GM23338 (cell line): ENCODE measurements at regions not wholly inside any gene's neighbourhood (a gene's known extent, or its start where the extent isn't known, plus 50 kb on each side); places are given as distances from the start of the nearest gene placed in this dataset.

Experiments used
- ATAC-seq: fragments of 200-7000 bp; cut with Tn5 transposase; 3 replicates; pipeline ENCODE4 v1.9.1; 2020
- DNase-seq: peaks from one replicate; pipeline ENCODE4 v3.0.0-alpha.2; 2015; ENCODE audit warnings: low spot score
- H2AFZ ChIP-seq: fragments of 200-600 bp; sonication (generic); 2 replicates; pipeline ENCODE4 v1.8.0; 2016; ENCODE audit warnings: antibody characterized with exemption, mild to moderate bottlenecking, moderate library complexity
- H3F3A ChIP-seq: fragments of 200-600 bp; sonication (generic); replicated peaks from 2 replicates; pipeline ENCODE4 v1.8.0; 2017; ENCODE audit warnings: antibody characterized with exemption, mixed run types, low read depth
- H3K27ac ChIP-seq: fragments of 200-600 bp; sonication (generic); 2 replicates; pipeline ENCODE4 v1.6.1; 2016; ENCODE audit warnings: low read depth
- H3K27me3 ChIP-seq: fragments of 200-600 bp; sonication (generic); 2 replicates; pipeline ENCODE4 v1.8.0; 2016; ENCODE audit warnings: mild to moderate bottlenecking, mixed run types, moderate library complexity; ENCODE audit not compliant: insufficient read depth
- H3K36me3 ChIP-seq: fragments of 200-600 bp; sonication (generic); 2 replicates; pipeline ENCODE4 v1.8.0; 2016; ENCODE audit warnings: mild to moderate bottlenecking; ENCODE audit not compliant: insufficient read depth
- H3K4me1 ChIP-seq: fragments of 200-600 bp; sonication (generic); 2 replicates; pipeline ENCODE4 v1.8.0; 2016; ENCODE audit warnings: mild to moderate bottlenecking, moderate library complexity; ENCODE audit not compliant: insufficient read depth
- H3K4me2 ChIP-seq: fragments of 200-600 bp; sonication (generic); 2 replicates; pipeline ENCODE4 v1.7.1; 2017; ENCODE audit warnings: mixed run types
- H3K4me3 ChIP-seq: fragments of 200-600 bp; sonication (generic); 2 replicates; pipeline ENCODE4 v1.6.1; 2016; ENCODE audit warnings: mixed run types
- H3K79me2 ChIP-seq: fragments of 200-600 bp; sonication (generic); replicated peaks from 2 replicates; pipeline ENCODE4 v1.8.0; 2017; ENCODE audit warnings: mild to moderate bottlenecking; ENCODE audit not compliant: insufficient read depth
- H3K9me2 ChIP-seq: fragments of 200-600 bp; sonication (generic); 2 replicates; pipeline ENCODE4 v1.8.0; 2017; ENCODE audit not compliant: insufficient read depth
- H4K20me1 ChIP-seq: fragments of 200-600 bp; sonication (generic); replicated peaks from 2 replicates; pipeline ENCODE4 v1.8.0; 2017; ENCODE audit warnings: mild to moderate bottlenecking; ENCODE audit not compliant: insufficient read depth
- H3K27ac Mint-ChIP-seq: 2 replicates; pipeline ENCODE4 v1.8.0; 2020; ENCODE audit warnings: inconsistent platforms, mild to moderate bottlenecking, moderate library complexity, mixed read lengths
- H3K27me3 Mint-ChIP-seq: 3 replicates; pipeline ENCODE4 v1.8.0; 2022; ENCODE audit warnings: low read depth, mild to moderate bottlenecking, moderate library complexity, mixed read lengths, inconsistent platforms; ENCODE audit not compliant: insufficient read depth, poor library complexity
- H3K36me3 Mint-ChIP-seq: 3 replicates; pipeline ENCODE4 v1.8.0; 2021; ENCODE audit warnings: low read depth, mild to moderate bottlenecking, inconsistent platforms, moderate library complexity, mixed read lengths
- H3K4me1 Mint-ChIP-seq: 3 replicates; pipeline ENCODE4 v1.8.0; 2020; ENCODE audit warnings: mild to moderate bottlenecking, inconsistent platforms, mixed read lengths
- H3K4me3 Mint-ChIP-seq: 3 replicates; pipeline ENCODE4 v1.8.0; 2021; ENCODE audit warnings: moderate library complexity, mild to moderate bottlenecking, inconsistent platforms, mixed read lengths
- H3K9me3 Mint-ChIP-seq: 3 replicates; pipeline ENCODE4 v1.8.0; 2020; ENCODE audit warnings: moderate library complexity, mild to moderate bottlenecking, inconsistent platforms, mixed read lengths
- CTCF ChIP-seq, 2 experiments: fragments of 200-600 bp in 1 of 2; sonication (generic) in 1 of 2; conservative IDR thresholded peaks; 2 replicates each; pipeline versions ENCODE4 v1.5.1 to v1.6.1; 2016 to 2017; ENCODE audit warnings: antibody characterized with exemption in 2 of 2, low read depth in 2 of 2, mild to moderate bottlenecking in 2 of 2, moderate library complexity in 1 of 2
- EZH2phosphoT487 ChIP-seq: fragments of 200-600 bp; sonication (generic); IDR thresholded peaks from one replicate; pipeline ENCODE4 v1.8.1; 2018; ENCODE audit warnings: antibody characterized with exemption; ENCODE audit not compliant: unreplicated experiment
- STAT1 ChIP-seq: IDR thresholded peaks from one replicate; pipeline ENCODE4 v1.6.1; 2016; ENCODE audit warnings: antibody characterized with exemption; ENCODE audit not compliant: unreplicated experiment
- ZNF114 ChIP-seq: fragments of 250-450 bp; sonication (Bioruptor Pico); IDR thresholded peaks from 2 replicates; pipeline ENCODE4 v1.5.0; 2020; ENCODE audit warnings: mild to moderate bottlenecking, moderate library complexity
- ZNF462 ChIP-seq: fragments of 250-450 bp; sonication (Bioruptor Pico); IDR thresholded peaks from 2 replicates; pipeline ENCODE4 v1.5.0; 2020; ENCODE audit warnings: mild to moderate bottlenecking, moderate library complexity

GRCh38 chr1:70504176-70504820 is 93.2 kb downstream of the CTH start:
- H3K27me3 Mint-ChIP-seq: no peaks in the 10 kb centered on the region
- H3K4me1 Mint-ChIP-seq: peaks cover 8% of the 10 kb centered on the region
- Histone ChIP-seq H3K79me2 (no peaks in the 10 kb centered on the region), H3K36me3 (no peaks in the 10 kb centered on the region), H3K9me2 (no peaks in the 10 kb centered on the region), H2AFZ (no peak overlapping the region), H3K27me3 (no peaks in the 10 kb centered on the region), H3F3A (no peaks in the 10 kb centered on the region), H3K4me2 (no peak overlapping the region), H3K27ac (no peak overlapping the region), H4K20me1 (no peaks in the 10 kb centered on the region), H3K4me3 (no peak overlapping the region), H3K4me1 (no peaks in the 10 kb centered on the region)
- no peak for DNase-seq
- H3K36me3 Mint-ChIP-seq: no peaks in the 10 kb centered on the region
- ATAC-seq: no peak
- no peak overlapping the region for H3K27ac Mint-ChIP-seq
- H3K9me3 Mint-ChIP-seq: no peaks in the 10 kb centered on the region
- H3K4me3 Mint-ChIP-seq: no peak overlapping the region
- TF ChIP-seq ZNF114: no peak
- no peak for TF ChIP-seq EZH2phosphoT487
- no peak for TF ChIP-seq STAT1
- TF ChIP-seq ZNF462: no peak
- no peak for TF ChIP-seq CTCF (conservative IDR thresholded peaks at IDR 0.05; ENCODE audit: low read depth in 2 of 2)
